ENCODE measurements at regions not wholly inside any gene's neighbourhood (a gene's known extent, or its start where the extent isn't known, plus 50 kb on each side); places are given as distances from the start of the nearest gene placed in this dataset.

DNA sequence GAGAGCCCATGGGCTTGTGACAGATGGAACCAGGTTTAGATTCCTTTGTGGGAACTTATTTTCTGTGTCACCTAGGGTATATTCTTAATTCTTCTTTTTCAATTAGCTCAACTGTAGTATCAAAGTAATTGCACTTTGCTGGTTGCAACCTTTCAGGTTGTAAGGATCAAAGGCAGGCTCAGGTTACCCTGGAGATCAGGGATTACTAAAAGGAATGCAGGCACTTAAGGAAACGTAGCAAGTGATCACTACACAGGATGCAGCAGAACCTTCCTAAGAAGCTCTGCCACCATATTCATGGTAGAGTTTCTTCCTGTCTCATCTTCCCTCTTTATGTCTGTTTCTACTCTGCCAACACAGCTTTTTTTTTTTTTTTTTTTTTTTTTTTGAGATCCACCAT is 133.2 kb upstream of the JAG1 start:
- ChIA-PET POLR2A (no interaction called here), CTCF (no interaction called here)
- no peak for ATAC-seq (ENCODE audit: poor library complexity)

DNA sequence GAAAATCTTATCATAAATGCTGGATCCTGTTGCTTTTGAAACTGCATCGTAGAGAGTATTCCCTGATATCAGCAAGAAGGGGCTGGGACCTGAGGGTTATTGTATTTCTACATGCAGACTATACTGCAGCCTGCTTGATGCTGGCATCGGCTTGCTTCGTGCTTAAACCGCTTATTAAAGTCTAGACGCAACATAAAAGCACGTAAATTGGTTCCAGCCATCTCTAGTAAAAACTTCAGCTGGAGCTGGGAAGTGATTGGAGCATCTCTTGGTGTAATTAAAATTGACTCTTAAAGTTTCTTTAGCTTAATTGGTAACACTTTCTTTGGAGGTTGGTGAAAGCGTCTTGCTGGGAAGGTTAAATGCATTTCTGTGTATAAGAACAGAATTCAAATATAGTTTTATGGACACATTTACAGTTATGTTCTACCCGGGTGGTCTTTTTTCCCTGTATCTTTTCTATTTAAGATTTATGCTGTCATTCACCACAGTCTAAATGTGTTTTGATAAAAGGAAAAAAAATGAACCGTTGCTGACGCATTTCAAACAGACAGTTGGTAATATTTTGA is 139.0 kb upstream of the JAG1 start:
- no peak overlapping the region for H3K27ac Mint-ChIP-seq
- intact Hi-C loops (cut with DNase I, micrococcal nuclease), result no loop called here
- CTCF ChIA-PET, result no interaction called here
- POLR2A ChIA-PET, result no interaction called here
- Histone ChIP-seq H3K27me3 (ENCODE audit: control insufficient read depth in 1 of 2, insufficient read depth in 2 of 2, low read length in 2 of 2) (no peaks in the 10 kb centered on the region), H3K36me3 (ENCODE audit: insufficient read depth, low read length) (no peaks in the 10 kb centered on the region), H3K4me1 (ENCODE audit: insufficient read depth, low read length) (no peaks in the 10 kb centered on the region), H3K27ac (ENCODE audit: low read depth in 1 of 2, low read length in 2 of 2) (no peak overlapping the region), H3K9me3 (ENCODE audit: control insufficient read depth in 1 of 2, insufficient read depth in 1 of 2, low read length in 2 of 2) (no peaks in the 10 kb centered on the region), H3K4me3 (ENCODE audit: low read length) (no peak overlapping the region)
- H3K4me1 Mint-ChIP-seq (ENCODE audit: low read depth), result no peaks in the 10 kb centered on the region
- TF ChIP-seq, protein P1, sequence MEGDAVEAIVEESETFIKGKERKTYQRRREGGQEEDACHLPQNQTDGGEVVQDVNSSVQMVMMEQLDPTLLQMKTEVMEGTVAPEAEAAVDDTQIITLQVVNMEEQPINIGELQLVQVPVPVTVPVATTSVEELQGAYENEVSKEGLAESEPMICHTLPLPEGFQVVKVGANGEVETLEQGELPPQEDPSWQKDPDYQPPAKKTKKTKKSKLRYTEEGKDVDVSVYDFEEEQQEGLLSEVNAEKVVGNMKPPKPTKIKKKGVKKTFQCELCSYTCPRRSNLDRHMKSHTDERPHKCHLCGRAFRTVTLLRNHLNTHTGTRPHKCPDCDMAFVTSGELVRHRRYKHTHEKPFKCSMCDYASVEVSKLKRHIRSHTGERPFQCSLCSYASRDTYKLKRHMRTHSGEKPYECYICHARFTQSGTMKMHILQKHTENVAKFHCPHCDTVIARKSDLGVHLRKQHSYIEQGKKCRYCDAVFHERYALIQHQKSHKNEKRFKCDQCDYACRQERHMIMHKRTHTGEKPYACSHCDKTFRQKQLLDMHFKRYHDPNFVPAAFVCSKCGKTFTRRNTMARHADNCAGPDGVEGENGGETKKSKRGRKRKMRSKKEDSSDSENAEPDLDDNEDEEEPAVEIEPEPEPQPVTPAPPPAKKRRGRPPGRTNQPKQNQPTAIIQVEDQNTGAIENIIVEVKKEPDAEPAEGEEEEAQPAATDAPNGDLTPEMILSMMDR (IDR thresholded peaks at IDR 0.05), result no peak
- no peak overlapping the region for H3K4me3 Mint-ChIP-seq
- no peaks in the 10 kb centered on the region for H3K9me3 Mint-ChIP-seq
- H3K36me3 Mint-ChIP-seq (ENCODE audit: low read depth), result no peaks in the 10 kb centered on the region
- DNase-seq, result no peak
- H3K27me3 Mint-ChIP-seq, result no peaks in the 10 kb centered on the region
- ATAC-seq (ENCODE audit: poor library complexity), result no peak

More for the DNA sequence above, 133.2 kb upstream of the JAG1 start:
- peaks cover 0 to 5% of the 10 kb centered on the region in 2 experiments for H3K27me3 ChIP-seq (ENCODE audit: control insufficient read depth in 1 of 2, insufficient read depth in 2 of 2, low read length in 2 of 2)
- Mint-ChIP-seq H3K4me1 (ENCODE audit: low read depth) (no peaks in the 10 kb centered on the region), H3K4me3 (no peak overlapping the region), H3K9me3 (no peaks in the 10 kb centered on the region), H3K27me3 (no peaks in the 10 kb centered on the region), H3K27ac (no peak overlapping the region), H3K36me3 (ENCODE audit: low read depth) (no peaks in the 10 kb centered on the region)
- intact Hi-C loops (cut with DNase I, micrococcal nuclease), result no loop called here
- H3K36me3 ChIP-seq (ENCODE audit: insufficient read depth, low read length), result no peaks in the 10 kb centered on the region
- TF ChIP-seq, protein P1 (IDR thresholded peaks at IDR 0.05), result no peak
- no peaks in the 10 kb centered on the region for H3K9me3 ChIP-seq (ENCODE audit: control insufficient read depth in 1 of 2, insufficient read depth in 1 of 2, low read length in 2 of 2)
- no peak for DNase-seq
- no peak overlapping the region for H3K27ac ChIP-seq (ENCODE audit: low read depth in 1 of 2, low read length in 2 of 2)
- no peak overlapping the region for H3K4me3 ChIP-seq (ENCODE audit: low read length)
- no peaks in the 10 kb centered on the region for H3K4me1 ChIP-seq (ENCODE audit: insufficient read depth, low read length)

DNA sequence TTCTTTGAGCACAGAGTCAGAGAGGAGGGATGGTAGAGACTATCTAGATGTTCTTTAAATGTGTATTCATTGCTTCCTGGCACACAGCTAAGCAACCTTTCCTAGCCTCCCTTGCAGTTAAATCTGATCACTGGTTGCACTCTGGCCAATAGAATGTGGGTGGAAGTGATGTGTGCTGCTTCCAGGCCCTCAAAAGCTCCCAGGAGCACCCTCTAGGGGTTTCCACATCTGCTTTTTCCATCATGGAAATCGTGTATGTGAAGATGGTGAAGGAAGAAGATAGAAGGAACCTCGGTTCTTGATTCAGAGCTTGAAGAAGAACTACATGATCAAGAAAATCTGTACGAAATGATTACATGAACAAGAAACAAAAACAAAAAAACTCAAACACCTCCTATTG is 149.8 kb upstream of the JAG1 start:
- H3K27me3 Mint-ChIP-seq, result no peaks in the 10 kb centered on the region
- H3K27me3 ChIP-seq (ENCODE audit: control insufficient read depth in 1 of 2, insufficient read depth in 2 of 2, low read length in 2 of 2), result no peaks in the 10 kb centered on the region
- H3K9me3 Mint-ChIP-seq, result no peaks in the 10 kb centered on the region
- H3K36me3 Mint-ChIP-seq (ENCODE audit: low read depth), result no peaks in the 10 kb centered on the region
- H3K4me1 Mint-ChIP-seq (ENCODE audit: low read depth), result no peaks in the 10 kb centered on the region
- intact Hi-C loops (cut with DNase I, micrococcal nuclease), result no loop called here
- ChIA-PET POLR2A (no interaction called here), CTCF (no interaction called here)
- DNase-seq (no peak), ATAC-seq (ENCODE audit: poor library complexity) (no peak)
- no peak overlapping the region for H3K4me3 Mint-ChIP-seq
- TF ChIP-seq, protein P1 (IDR thresholded peaks at IDR 0.05), result no peak
- no peak overlapping the region for H3K27ac Mint-ChIP-seq
- H3K36me3 ChIP-seq (ENCODE audit: insufficient read depth, low read length), result no peaks in the 10 kb centered on the region
- no peak overlapping the region for H3K4me3 ChIP-seq (ENCODE audit: low read length)
- H3K4me1 ChIP-seq (ENCODE audit: insufficient read depth, low read length), result no peaks in the 10 kb centered on the region
- H3K9me3 ChIP-seq (ENCODE audit: control insufficient read depth in 1 of 2, insufficient read depth in 1 of 2, low read length in 2 of 2), result no peaks in the 10 kb centered on the region
- no peak overlapping the region for H3K27ac ChIP-seq (ENCODE audit: low read depth in 1 of 2, low read length in 2 of 2)

Measured in CD4-positive, alpha-beta T cell (primary cell).